HG02981 (cell line): ENCODE measurements at regions not wholly inside any gene's neighbourhood (a gene's known extent, or its start where the extent isn't known, plus 50 kb on each side); places are given as distances from the start of the nearest gene placed in this dataset.
"Not testable (repeated sequence)": the region's sequence is repeated elsewhere in the genome, so short reads cannot be mapped to it uniquely, and the experiment has no call there.

Experiments used
- ATAC-seq: cut with Tn5 transposase; IDR thresholded peaks from one replicate; pipeline ENCODE4 v1.9.1; 2021; ENCODE audit warnings: mild to moderate bottlenecking, moderate library complexity; ENCODE audit not compliant: unreplicated experiment

DNA sequence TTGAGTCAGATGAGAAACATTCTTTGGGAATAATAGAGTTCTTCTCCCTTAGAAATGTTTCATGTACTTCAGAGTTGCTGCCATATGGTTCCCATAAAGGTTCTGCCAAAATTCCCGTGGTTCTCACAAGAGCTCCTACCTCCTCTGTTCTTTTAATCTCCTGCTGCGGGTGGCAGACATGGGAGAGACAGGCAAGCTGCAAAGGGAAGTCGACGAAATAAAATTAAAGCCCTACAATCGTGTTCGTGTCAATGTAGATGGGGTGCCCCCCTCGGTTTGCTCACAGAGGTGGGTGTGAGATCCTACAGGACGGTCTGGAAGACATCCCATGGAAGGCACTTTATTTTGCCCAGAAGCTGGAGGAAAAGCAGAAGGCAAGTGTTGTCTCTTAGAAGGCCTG, 276.0 kb downstream of the RWDD3 start:
- no peak for ATAC-seq

DNA sequence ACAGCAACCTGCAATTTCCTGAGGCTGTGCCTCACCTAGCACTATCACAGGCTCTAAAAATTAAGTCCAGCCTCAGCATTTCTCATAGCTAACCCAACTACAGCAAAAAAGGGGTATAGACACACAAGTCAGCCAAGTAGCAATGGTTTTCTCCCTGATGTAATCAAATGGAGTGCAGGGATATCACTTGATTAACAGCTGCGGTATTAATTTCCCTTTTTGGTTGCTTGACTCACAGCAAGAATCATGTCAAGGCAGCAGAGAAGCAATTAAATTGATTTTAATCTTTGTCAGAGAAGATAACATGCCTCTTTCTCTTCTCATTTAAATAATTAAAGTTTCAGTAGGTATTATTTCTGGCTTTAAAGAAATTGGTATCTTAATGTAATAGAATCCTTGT, 278.9 kb downstream of the RWDD3 start:
- ATAC-seq = no peak

GRCh38 chr1:95517506-95517905, 283.5 kb downstream of the RWDD3 start:
- no peak for ATAC-seq

DNA sequence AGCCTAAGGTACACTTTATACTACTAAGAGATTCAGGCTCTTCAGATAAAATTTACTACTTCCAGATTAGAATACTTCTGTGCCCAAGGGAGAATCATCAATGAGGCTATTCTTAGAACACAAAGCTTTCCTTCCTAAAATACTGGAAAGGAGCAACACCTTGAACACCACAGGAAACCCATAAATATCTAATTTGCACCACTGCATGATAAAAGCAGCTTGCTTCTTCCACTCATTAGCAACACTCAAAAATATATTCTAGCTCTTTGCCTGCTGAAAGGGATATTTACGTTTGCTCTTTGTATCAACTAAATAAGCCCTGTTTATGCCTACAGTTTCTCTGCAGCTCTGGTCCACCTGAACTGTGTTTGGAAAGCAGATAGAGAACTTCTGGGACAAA, 284.3 kb downstream of the RWDD3 start:
- ATAC-seq = no peak

DNA sequence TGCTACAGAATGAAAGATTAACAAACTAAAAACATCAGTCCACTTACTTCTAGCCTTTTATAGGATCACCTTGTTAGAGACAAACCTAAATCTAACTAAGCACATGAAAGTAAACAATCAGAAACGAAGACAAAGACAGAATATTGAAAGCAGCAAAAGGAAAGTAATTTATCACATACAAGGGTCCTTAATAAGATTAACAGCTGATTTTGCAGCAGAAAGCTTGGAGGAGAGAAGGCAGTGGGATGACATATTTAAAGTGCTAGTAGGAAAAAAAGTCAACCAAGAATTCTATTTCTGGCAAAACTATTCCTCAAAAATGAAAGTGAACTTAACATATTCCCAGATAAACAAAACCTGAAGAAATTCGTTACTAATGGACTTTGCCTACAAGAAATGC, 286.4 kb downstream of the RWDD3 start:
- no peak for ATAC-seq

DNA sequence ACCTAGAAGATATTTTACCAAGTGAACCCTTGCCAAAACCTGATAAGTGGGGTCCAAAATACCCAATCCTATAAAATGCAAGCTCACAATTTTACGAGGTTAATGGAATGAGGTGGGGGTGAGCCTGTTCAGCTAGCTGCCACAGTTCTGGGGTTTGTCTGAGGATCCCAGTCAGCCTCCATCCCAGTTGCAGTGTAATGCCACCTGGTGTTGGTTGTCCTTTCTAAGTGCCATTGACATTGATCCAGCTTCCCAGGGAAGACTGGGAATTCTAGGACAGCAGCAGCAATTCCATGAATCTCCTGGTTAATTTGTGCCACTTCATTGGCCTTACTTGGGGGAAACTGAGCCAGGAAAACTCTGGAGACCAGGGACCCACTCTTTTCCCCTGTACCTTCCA, 298.3 kb downstream of the RWDD3 start:
- no peak for ATAC-seq

- no peak for ATAC-seq
These were observed 301.0 kb downstream of the RWDD3 start for GRCh38 chr1:95534985-95535384.

DNA sequence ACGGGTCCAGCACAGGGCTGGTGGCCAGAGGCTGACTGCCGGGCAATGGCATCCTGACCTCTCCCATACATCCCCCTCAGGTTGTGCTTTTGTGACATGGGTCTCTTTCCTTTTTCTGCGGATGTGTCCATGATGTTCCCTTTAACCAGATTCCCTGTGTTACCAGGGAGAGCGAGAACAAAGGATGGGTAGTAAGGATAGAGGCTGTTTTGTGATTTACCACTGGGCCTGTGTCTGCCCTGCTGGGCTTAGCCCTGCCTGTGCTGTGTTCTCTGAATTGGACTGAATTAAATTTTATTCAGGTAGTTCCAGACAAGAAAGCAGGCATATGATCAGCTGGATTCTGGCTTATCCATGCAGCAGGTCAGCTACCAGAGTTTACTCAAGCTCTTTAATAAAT, 301.6 kb downstream of the RWDD3 start:
- ATAC-seq = no peak

- ATAC-seq = no peak
These were observed 302.5 kb downstream of the RWDD3 start for GRCh38 chr1:95536501-95536900.

GRCh38 chr1:95537176-95537575, 303.2 kb downstream of the RWDD3 start:
- ATAC-seq = no peak

- not testable (repeated sequence) for ATAC-seq
These were observed 304.2 kb downstream of the RWDD3 start for GRCh38 chr1:95538242-95538641.

DNA sequence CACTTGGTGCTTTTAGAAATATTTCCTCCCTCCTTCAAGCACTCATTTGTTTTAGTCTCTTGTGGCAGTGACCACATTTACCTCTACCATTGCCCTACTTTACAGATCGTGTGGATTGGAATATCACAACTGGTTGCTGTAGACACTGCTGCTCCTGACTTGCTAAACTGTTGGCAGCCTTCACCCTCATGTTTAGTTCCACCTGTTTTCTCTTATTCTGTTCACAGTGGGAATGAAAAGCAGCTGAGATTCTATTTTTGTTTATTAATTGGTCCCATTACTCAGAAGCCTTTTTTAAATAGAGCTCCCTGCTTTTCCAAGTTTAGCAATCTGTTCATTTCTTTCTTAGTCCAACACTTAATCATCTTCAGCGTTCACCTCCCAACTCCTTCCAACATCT, 308.9 kb downstream of the RWDD3 start:
- ATAC-seq = no peak

DNA sequence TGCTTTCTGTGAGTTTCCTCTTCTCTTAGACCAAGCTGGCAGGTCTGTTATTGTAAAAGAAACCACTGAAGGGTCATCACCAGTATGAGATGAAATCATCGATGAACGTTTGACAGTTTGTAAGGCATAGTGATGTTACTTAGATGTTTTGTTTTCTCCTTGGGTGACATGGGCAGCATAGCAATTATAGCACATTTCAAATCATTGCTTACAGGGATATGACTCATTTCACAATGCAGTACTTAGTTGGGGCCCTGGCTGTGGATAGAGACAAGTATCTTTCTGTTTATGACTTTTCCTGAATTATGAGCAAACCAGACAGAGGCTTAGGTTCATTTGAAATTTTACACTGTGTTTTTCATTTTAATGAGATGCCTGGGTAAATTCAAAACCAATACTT, 313.0 kb downstream of the RWDD3 start:
- no peak for ATAC-seq

DNA sequence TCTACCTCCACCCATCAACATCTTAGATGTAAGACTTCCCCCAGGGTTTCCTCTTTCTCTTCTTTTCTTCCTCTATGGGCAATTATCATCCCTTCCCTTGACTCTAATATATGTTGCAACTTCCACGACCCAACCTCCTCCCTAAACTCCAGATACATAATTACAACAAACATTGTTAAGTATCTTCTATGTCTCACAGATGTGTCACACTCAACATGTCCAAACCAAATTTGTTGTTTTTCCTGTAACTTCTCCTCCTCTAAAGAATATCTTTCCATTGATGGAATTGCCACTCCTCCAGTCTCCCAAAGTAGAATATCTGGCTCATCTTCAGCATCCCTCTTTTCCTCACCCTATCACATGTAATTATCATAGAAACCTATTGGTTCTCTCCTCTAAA, 314.2 kb downstream of the RWDD3 start:
- ATAC-seq = no peak

DNA sequence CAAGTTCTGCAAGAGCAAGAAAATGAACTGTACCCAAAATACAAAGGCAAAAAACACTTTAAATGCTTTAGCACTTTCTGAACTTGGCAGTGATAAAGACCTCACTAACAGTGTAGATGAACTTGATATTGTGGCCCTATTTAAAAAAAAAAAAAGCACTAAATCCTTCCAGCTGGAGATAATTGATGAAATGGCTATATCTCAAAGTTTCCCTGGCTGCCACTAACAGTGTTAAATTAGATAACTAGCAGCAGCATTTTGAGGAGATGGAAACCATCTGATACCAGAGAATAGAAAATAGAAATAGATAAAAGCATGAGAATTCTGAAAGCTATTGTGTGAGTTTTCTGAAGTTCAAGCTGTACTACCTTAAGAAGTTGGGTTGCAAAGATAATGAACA, 317.2 kb downstream of the RWDD3 start:
- no peak for ATAC-seq

DNA sequence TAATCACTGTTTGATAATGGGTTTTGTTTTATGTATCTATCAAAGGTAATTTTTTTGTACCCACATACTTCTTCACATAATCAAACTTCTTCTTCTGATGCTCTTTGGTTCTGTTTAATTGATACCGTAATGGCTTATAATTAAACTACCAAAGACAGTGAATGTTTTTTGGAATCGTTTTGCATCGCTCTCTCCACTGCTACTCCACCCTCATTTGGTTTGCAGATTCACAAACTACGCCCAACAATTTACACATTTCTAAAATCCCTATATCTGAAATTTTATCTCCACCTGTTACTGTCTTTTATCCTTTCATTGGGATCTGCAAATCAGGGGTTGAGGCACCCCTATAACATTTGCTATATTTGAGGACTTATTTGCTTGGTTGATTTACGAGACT, 319.6 kb downstream of the RWDD3 start:
- ATAC-seq = no peak

GRCh38 chr1:95554408-95554807, 320.4 kb downstream of the RWDD3 start:
- ATAC-seq = no peak

GRCh38 chr1:95558791-95559190, 324.8 kb downstream of the RWDD3 start:
- no peak for ATAC-seq

- ATAC-seq = no peak
These were observed 327.3 kb downstream of the RWDD3 start for GRCh38 chr1:95561346-95561745.

DNA sequence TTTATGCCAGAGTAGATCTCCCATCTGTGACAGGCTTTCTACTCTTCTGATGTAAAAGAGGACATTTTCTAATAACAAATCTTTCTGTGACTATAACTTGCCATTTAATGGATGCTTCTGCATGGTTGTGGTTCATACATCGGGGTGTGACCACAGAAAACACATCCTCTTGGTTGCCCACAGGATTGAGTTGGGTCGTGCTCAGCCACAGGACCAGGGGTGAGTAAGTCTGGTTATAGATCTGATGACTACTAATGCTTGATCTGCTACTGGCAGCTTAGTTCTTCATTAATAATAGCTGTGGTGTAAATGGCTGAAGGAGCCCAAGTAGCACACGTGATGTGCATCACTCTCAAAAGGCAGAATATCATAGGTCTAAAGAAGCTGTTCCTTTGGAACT, 328.2 kb downstream of the RWDD3 start:
- ATAC-seq = no peak

GRCh38 chr1:95572002-95572401, 338.0 kb downstream of the RWDD3 start:
- ATAC-seq = no peak

GRCh38 chr1:95572962-95573361, 339.0 kb downstream of the RWDD3 start:
- ATAC-seq = no peak

GRCh38 chr1:95575291-95575690, 341.3 kb downstream of the RWDD3 start:
- no peak for ATAC-seq

DNA sequence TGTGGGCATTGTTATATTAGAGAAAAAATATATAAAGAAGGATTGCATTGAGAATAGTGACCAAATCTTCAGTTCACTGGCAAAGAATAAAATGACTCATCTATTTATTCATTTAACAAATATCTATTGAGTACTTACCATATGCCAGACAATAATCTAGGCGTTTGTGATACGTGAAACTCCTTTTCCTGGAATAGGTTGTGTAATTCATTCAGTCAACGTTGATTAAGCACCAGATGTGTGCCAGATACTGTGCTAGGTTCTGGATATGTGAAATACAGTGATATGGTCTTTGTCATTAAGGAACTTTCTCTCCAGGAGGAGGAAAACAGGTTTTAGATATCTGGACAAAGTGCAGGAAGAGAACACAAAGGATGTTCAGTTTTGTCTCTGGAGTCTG, 344.5 kb downstream of the RWDD3 start:
- ATAC-seq = no peak
